Hypothalamus (tissue), 51 donors: ENCODE measurements at regions not wholly inside any gene's neighbourhood (a gene's known extent, or its start where the extent isn't known, plus 50 kb on each side); places are given as distances from the start of the nearest gene placed in this dataset.
A peak's percentile ranks its signal among the peaks of the same experiment; 100 is the strongest.

ENCODE experiments used
- DNase-seq, 51 donors: peaks; one replicate each; lab custom pipeline; 2025; lab: John Stamatoyannopoulos, UW

- DNase-seq: no peak
Observed at GRCh38 chr5:145292278-145292677, 542.9 kb downstream of the PRELID2 start.

DNA sequence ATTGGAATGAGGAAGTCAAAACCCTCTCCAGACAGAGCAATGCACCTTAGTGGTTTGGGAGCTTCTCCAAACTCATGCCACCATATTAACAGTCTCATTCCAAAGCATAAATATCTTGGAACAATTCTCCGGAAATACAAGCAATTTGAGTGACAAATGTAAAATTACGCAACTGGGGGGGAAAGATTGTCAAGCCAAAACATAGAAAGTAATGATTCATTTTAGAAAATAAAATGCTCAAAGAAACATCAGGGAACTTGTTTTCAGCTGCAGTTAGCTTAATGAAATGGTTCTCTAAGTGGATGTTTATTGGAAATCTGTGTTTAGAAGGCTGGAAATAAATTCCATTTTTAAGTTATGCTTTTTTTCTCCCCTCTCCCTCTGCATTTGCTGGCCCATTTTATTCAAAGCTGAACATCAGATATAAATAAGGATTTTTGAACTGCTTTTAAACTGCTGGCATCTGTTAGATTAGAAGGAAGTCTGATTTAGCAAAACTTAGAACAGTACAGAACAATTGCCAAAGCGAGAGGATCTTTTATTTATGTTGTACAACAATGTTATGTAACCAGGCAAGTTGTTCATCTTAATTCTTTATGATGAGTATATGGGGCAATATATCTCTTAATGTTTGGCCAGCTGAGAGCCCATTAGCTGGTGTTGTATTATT, 551.9 kb downstream of the PRELID2 start:
- no peak for DNase-seq

- no peak for DNase-seq
Observed at GRCh38 chr5:145280806-145281205, 554.3 kb downstream of the PRELID2 start.

- DNase-seq: no peak
Observed at GRCh38 chr5:145280214-145280613, 554.9 kb downstream of the PRELID2 start.

- no peak for DNase-seq
Observed at GRCh38 chr5:145260670-145261069, 574.5 kb downstream of the PRELID2 start.

GRCh38 chr5:145247745-145248040, 587.4 kb downstream of the PRELID2 start:
- DNase-seq: no peak

- no peak for DNase-seq
Observed at GRCh38 chr5:145246961-145247744, 588.0 kb downstream of the PRELID2 start.

- no peak for DNase-seq
Observed at GRCh38 chr5:145246379-145246778, 588.8 kb downstream of the PRELID2 start.

DNA sequence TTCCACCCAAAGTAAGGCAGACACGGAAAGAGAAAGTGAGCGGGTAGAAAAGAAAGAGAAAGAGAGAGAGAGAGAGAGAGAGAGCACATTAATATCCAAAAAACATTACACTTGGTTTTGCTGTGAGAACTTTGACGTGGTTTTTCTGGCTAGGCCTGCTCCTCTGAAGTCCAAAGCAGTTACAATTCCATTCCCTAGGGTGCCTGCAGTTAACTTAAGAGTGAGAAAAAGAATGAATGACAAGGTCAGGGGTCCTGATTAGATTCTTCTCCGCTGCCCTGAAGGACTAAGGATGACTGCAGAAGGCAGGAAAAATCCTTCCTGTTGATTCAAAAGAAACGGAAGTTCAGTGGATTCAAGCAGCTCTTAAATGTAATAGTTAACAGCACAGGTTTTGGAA, 589.8 kb downstream of the PRELID2 start:
- DNase-seq: no peak

DNA sequence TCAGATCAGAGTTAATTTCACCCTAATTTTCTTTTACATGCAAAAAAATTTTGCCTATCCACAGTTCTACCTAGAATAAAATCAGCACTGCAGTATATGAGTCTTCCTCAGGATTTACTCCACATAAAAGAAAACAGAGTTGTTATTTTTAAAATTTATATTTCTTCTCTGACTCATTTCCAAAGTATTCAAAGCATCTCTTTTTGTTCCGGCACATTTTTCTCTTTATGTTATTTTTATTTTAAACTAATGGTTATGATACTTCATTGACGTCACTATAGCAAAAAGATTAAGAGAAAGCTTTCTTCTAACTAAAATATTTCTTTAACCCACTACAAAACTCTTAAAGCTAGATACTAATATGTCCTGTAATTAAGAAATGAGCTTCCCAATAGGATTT, 590.4 kb downstream of the PRELID2 start:
- DNase-seq: no peak

DNA sequence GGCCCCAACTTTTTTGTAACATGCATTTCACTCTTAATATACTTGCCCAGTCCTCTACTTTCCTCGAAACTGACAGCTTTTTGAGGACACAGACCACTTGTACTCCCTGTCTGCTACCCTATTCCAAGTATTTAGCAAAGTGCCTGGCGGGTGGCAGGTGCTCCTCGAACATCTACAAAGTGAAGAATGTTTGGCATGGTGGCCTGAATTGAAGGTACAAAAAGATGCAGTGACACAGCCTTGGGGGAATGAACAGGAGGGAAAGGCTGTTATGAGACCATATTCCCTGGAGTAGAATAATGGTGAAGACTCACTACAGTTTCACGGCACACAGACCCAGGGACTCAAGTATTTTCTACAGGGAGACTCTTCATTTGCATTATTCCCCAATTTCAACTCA, 590.9 kb downstream of the PRELID2 start:
- DNase-seq: no peak

DNA sequence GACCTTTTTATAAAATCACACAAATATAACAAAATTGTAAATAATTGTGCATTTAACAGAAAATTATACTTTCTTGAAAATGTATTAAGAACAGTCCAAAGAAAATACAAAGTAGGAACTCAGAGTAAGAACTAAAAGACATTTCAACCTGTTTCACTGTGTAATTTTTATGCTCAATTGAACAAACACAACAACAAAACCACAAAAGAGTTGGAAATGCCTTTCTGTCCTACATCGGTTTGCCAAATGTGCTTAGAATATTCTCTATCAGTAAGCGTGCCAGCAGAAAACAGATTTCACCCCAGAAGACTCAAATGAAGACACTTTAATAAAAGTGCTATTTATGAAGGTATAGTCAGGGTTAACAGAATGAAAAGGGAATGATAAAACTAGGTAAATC, 592.1 kb downstream of the PRELID2 start:
- DNase-seq: no peak

DNA sequence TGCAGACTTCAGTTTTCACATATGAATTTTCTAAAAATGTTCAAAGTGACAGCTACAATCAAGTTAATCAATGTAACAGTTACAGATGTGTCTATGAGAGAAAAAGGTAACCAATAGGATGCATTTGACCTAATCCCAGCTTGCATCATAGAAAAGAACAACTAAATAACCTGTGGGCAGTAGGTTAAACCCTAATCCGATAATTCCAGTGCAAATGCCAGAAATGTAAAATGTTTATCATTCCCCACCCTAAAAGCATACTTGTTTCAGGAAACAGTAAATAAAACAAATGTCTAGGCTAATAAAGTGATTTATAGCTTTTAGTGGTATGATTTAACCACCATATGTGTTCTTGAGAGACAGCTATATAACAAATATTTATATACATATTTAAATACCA, 592.6 kb downstream of the PRELID2 start:
- DNase-seq: no peak

DNA sequence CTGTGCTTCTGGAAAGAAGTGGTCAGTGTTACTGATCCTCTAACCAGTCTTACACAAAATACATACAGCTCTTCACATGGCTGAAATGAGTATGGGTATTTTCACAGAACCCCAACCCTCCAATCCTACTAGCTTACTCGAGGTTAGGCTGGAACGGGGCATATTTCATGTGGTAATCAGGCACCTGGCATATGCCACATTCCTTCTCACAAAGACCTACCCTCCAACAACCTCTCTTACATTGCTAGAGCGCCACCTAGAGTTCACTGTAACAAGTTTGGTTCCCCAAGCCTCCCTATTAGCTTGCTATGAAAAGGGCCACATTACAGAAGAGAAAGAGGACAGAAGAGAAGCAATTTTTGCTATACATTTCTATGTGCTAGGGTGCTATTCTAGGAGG, 597.3 kb downstream of the PRELID2 start:
- DNase-seq: peak in 5 of 51 donors; percentile 3 to 9 (median 5)

DNA sequence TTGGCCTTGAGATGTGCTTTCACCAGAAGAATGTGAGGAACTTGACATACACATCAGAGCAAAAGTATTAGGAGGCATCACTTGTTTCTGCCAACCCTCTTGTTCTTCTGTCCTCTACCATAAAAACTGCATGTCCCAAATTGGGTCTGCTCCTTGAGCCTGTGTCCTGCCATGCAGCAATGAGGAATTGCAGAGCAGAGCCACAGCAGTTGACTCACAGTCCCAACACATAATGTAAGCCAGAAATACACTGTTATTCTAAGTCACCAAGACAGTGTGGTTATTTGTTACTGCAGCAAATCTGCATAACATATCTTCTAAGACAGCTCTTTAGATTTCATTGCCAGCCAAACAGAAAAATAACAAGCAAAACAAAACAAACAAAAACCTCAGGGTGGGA, 598.2 kb downstream of the PRELID2 start:
- no peak for DNase-seq

GRCh38 chr5:145236127-145236526, 599.0 kb downstream of the PRELID2 start:
- no peak for DNase-seq

GRCh38 chr5:145233461-145233860, 601.7 kb downstream of the PRELID2 start:
- DNase-seq: no peak

DNA sequence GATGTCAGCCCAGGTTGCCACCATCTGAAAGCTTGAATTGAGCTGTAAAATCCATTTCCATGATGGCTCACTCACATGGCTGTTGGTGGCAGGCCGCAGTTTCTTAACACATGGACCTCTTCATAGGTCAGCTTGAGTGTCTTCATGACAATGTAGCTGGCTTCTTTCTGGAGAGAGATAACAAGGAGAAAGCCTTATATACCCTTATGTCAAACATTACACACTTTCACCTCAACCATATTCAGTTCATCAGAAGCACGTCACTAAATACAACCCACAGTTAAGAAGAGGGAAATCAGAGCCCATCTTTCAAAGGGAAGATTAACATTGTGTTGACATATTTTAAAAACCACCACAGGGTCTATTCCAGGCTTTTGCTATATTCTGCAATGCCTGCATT, 604.4 kb downstream of the PRELID2 start:
- DNase-seq: no peak

- no peak for DNase-seq
Observed at GRCh38 chr5:145228564-145228963, 606.6 kb downstream of the PRELID2 start.

DNA sequence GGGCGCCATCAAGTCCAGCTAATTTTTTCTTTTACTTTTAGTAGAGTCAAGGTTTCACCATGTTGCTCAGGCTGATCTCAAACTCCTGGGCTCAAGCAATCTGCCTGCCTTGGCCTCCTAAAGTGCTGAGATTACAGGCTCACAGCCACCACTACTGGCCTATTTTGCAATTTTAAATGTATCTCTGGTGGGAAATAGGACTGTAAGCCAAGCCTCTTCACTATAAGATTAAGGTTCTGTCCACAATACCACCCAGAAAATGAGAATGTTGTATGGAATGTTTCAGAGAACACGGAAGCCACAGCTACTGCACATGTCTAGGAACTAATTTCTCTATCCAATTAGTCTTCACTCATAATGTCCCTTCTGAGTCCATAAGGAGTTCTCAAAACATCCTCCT, 607.3 kb downstream of the PRELID2 start:
- no peak for DNase-seq

- no peak for DNase-seq
Observed at GRCh38 chr5:145226726-145227125, 608.4 kb downstream of the PRELID2 start.

DNA sequence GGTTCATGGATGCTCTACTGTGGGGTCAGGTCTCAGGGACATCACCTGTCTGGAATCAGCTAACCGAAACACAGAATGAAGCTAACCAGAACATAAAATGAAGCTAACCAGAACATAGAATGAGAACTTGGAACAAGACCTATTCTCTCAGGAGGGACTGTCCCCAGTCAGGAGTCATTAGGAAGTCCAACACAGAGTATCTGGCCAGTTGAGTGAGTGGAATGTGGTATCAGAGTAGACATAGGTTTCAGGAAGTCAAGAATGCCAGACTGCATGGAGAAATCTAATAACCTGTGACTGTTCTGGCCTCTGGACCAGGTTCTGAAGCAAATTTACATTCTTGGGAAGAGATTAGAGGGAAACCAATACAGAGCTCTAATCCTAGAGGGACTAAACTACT, 609.6 kb downstream of the PRELID2 start:
- DNase-seq: no peak

DNA sequence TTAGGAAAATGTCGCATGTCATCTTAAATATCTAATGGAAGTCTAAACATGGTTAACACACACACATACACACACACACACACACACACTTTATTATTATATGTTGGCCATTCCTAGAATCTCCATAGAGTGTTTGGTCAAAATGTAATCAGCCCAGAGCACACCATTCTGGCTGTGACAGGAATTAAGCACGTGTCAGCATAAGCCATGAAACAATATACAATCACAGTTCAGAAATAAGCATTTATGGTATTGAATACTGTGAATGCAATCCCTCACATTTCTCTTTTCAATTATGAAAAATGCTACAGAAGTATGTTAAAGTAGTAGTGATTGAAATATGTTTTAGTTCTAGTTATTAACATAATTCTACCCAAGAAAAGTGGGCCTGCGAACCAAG, 611.6 kb downstream of the PRELID2 start:
- DNase-seq: no peak
